Suprapubic skin (tissue), 3 donors: ENCODE measurements at regions not wholly inside any gene's neighbourhood (a gene's known extent, or its start where the extent isn't known, plus 50 kb on each side); places are given as distances from the start of the nearest gene placed in this dataset.

Experiments used
- CTCF ChIP-seq, 2 donors: fragments of 200-600 bp in 1 of 2; fragments of 450-650 bp in 1 of 2; sonication (generic) in 1 of 2; IDR thresholded peaks; one replicate each; pipeline ENCODE4 v1.5.1; 2016 to 2019; ENCODE audit warnings: antibody characterized with exemption in 2 of 2, mild to moderate bottlenecking in 1 of 2, moderate library complexity in 1 of 2
- POLR2A ChIP-seq, 2 donors: fragments of 450-650 bp; IDR thresholded peaks; one replicate each; pipeline ENCODE4 v1.6.1; 2017; ENCODE audit warnings: antibody characterized with exemption in 2 of 2, mild to moderate bottlenecking in 2 of 2, moderate library complexity in 2 of 2

DNA sequence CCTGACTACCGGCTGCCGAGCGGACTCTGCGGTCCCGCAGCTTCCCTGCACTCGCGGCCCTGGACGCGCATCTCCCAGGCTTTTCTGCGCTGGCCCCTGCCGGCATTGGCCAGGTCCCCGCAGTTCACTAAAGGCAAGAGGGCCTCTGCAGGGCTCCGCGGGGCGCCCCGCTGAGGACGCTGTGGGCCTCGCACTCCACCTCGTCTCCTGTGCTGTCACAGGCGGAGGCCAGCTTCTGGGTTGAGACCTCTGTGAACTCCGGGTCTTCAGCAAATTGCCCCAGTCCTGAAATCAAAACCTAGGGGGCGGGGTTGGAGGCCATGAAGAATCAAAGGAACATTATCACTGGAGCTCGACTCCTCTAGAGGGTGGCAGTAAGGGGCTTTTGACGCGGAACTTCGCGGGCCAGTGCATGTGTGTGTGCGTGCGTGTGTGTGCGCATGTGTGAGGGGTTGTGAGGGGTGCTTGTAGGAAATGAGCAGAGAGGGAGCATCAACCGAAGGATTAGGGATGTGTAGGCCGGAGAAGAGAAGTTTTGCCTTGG, 68.5 kb upstream of the CAPRIN2 start:
- no peak for TF ChIP-seq POLR2A (IDR thresholded peaks at IDR 0.05)
- TF ChIP-seq CTCF (IDR thresholded peaks at IDR 0.05): no peak
